Caco-2 (cell line): ENCODE measurements at regions not wholly inside any gene's neighbourhood (a gene's known extent, or its start where the extent isn't known, plus 50 kb on each side); places are given as distances from the start of the nearest gene placed in this dataset.

Experiments
- BruUV-seq: library from RNA; stranded (reverse); fragments of 400-500 nt; replicated peaks from 2 replicates; lab custom pipeline; 2021; lab: Mats Ljungman, UMichigan
- CTCF ChIA-PET: fragments of 300-600 bp; sonication (Branson Sonifier 250); formaldehyde crosslinking; loops from one replicate; lab custom pipeline; 2022; ENCODE audit warnings: antibody characterized with exemption; lab: Charles Lee
- POLR2A ChIA-PET: fragments of 300-600 bp; sonication (Branson Sonifier 250); formaldehyde crosslinking; loops from one replicate; lab custom pipeline; 2022; ENCODE audit warnings: antibody characterized with exemption; lab: Charles Lee
- DNase-seq, 2 experiments: peaks; one replicate each; pipeline versions ENCODE4 v3.0.0 to v3.0.0-alpha.2; 2020 to 2022
- H3K27me3 ChIP-seq: replicated peaks from 2 replicates; pipeline ENCODE4 v1.6.0; 2011; ENCODE audit warnings: low read length; ENCODE audit not compliant: control insufficient read depth, insufficient read depth
- H3K36me3 ChIP-seq: 2 replicates; pipeline ENCODE4 v1.5.1; 2011; ENCODE audit warnings: low read length; ENCODE audit not compliant: control insufficient read depth, insufficient read depth
- H3K4me1 ChIP-seq: fragments of 250-450 bp; sonication (Bioruptor Pico); 2 replicates; pipeline ENCODE4 v1.5.1; 2020; ENCODE audit warnings: mild to moderate bottlenecking
- H3K4me3 ChIP-seq: 2 replicates; pipeline ENCODE4 v1.5.1; 2011; ENCODE audit warnings: low read depth, mild to moderate bottlenecking, control low read depth, low read length
- H3K9me3 ChIP-seq: fragments of 250-450 bp; sonication (Bioruptor Pico); 2 replicates; pipeline ENCODE4 v1.5.1; 2020; ENCODE audit warnings: mild to moderate bottlenecking, moderate library complexity
- H3K27ac Mint-ChIP-seq: one replicate; pipeline ENCODE4 v1.8.0; 2022; ENCODE audit warnings: mixed read lengths; ENCODE audit not compliant: unreplicated experiment
- H3K27me3 Mint-ChIP-seq: one replicate; pipeline ENCODE4 v1.8.0; 2022; ENCODE audit warnings: mixed read lengths; ENCODE audit not compliant: insufficient read depth, unreplicated experiment
- H3K36me3 Mint-ChIP-seq: one replicate; pipeline ENCODE4 v1.8.0; 2022; ENCODE audit warnings: mild to moderate bottlenecking, mixed read lengths; ENCODE audit not compliant: insufficient read depth, unreplicated experiment
- H3K4me1 Mint-ChIP-seq: one replicate; pipeline ENCODE4 v1.8.0; 2022; ENCODE audit warnings: low read depth, mixed read lengths; ENCODE audit not compliant: unreplicated experiment
- H3K4me3 Mint-ChIP-seq: one replicate; pipeline ENCODE4 v1.8.0; 2022; ENCODE audit warnings: mild to moderate bottlenecking, moderate library complexity, mixed read lengths; ENCODE audit not compliant: unreplicated experiment
- H3K9me3 Mint-ChIP-seq: one replicate; pipeline ENCODE4 v1.8.0; 2022; ENCODE audit warnings: mixed read lengths; ENCODE audit not compliant: unreplicated experiment
- intact Hi-C: fragments of 100-400 bp; cut with micrococcal nuclease; formaldehyde crosslinking; loops from one replicate; pipeline ENCODE4 v1.10.0; 2022; ENCODE audit not compliant: unreplicated experiment
- TF ChIP-seq, protein P1 (sequence below), 2 experiments: fragments of 200-600 bp in 1 of 2; IDR thresholded peaks; 1 replicate in 1 of 2; 2 replicates in 1 of 2; pipeline versions ENCODE4 v1.5.1 to v1.8.0; 2011 to 2022; ENCODE audit warnings: antibody characterized with exemption in 1 of 2, control low read depth in 1 of 2, inconsistent platforms in 1 of 2, low read depth in 1 of 2, low read length in 1 of 2, mild to moderate bottlenecking in 1 of 2, moderate library complexity in 1 of 2; ENCODE audit not compliant: insufficient read depth in 1 of 2, severe bottlenecking in 1 of 2, unreplicated experiment in 1 of 2

DNA sequence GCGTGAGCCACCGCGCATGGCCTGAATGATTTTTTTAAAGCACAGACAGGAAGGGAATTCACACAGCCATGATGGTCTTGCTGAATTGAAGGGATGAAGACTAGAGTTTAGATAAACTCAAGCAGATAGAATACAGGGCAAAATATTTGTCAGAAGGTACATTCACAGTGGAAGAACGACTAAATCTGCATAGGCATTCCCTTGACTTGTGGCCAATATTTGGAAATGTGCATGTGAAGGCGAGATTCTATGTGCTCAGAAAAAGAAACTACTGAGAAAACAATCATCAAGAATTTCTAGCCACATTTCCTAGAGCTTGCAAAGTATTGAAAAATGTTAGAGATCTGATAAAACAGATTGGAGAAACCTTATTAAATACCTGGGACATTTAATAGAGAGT, 1166.2 kb downstream of the DNAJB9 start:
- H3K36me3 ChIP-seq, result no peaks in the 10 kb centered on the region
- no peaks in the 10 kb centered on the region for H3K9me3 ChIP-seq
- CTCF ChIA-PET, result no interaction called here
- TF ChIP-seq, protein P1, sequence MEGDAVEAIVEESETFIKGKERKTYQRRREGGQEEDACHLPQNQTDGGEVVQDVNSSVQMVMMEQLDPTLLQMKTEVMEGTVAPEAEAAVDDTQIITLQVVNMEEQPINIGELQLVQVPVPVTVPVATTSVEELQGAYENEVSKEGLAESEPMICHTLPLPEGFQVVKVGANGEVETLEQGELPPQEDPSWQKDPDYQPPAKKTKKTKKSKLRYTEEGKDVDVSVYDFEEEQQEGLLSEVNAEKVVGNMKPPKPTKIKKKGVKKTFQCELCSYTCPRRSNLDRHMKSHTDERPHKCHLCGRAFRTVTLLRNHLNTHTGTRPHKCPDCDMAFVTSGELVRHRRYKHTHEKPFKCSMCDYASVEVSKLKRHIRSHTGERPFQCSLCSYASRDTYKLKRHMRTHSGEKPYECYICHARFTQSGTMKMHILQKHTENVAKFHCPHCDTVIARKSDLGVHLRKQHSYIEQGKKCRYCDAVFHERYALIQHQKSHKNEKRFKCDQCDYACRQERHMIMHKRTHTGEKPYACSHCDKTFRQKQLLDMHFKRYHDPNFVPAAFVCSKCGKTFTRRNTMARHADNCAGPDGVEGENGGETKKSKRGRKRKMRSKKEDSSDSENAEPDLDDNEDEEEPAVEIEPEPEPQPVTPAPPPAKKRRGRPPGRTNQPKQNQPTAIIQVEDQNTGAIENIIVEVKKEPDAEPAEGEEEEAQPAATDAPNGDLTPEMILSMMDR (IDR thresholded peaks at IDR 0.05; ENCODE audit: insufficient read depth in 1 of 2, low read depth in 1 of 2, low read length in 1 of 2, severe bottlenecking in 1 of 2, unreplicated experiment in 1 of 2), result no peak
- intact Hi-C loops, result no loop called here
- no peak overlapping the region for H3K4me3 ChIP-seq
- no peaks in the 10 kb centered on the region for H3K27me3 ChIP-seq
- H3K9me3 Mint-ChIP-seq, result no peaks in the 10 kb centered on the region
- POLR2A ChIA-PET, result no interaction called here
- H3K4me1 Mint-ChIP-seq, result no peaks in the 10 kb centered on the region
- BruUV-seq, result no TSS peak
- no peaks in the 10 kb centered on the region for H3K36me3 Mint-ChIP-seq
- H3K4me1 ChIP-seq, result no peaks in the 10 kb centered on the region
- DNase-seq, result no peak
- H3K4me3 Mint-ChIP-seq, result no peak overlapping the region
- H3K27ac Mint-ChIP-seq, result no peak overlapping the region
- peaks cover 3% of the 10 kb centered on the region for H3K27me3 Mint-ChIP-seq

DNA sequence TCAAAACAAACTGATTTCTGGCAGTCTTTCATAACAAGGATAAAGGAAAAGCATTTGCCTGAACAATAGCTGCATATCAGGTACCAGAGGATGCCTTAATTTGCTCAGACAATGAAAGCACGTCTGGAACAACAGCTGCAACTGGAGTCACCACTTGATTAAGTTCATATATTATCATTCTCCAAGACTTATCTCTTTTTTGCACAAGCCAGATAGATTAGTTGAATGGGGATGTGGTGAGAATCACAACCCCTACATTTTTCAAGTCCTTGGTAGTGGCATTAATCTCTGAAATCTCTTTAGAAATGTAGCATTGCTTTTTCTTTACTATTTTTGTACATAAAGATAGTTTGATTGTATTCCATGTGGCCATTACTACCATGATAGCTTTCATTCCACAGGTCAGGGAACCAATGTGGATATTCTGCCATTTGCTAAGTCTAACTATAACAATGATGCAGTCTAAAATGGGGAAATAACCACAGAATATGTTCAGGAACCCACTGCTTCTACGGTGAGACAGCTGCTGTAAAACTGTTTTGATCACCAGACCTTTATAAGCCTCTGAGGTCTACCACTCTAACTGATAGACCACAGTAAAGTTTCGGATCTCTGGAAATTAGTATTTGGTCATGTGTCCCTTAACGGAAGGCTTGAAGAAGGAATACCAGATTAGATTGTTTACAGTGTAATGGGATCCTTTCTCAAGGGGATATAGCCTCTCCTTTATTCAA, 1176.2 kb downstream of the DNAJB9 start:
- Histone ChIP-seq H3K9me3 (no peaks in the 10 kb centered on the region; the same call in 1 of the 2 replicates), H3K36me3 (no peaks in the 10 kb centered on the region), H3K27me3 (no peaks in the 10 kb centered on the region), H3K4me1 (no peaks in the 10 kb centered on the region), H3K4me3 (no peak overlapping the region)
- no peak overlapping the region for H3K4me3 Mint-ChIP-seq
- H3K27ac Mint-ChIP-seq, result no peak overlapping the region
- H3K36me3 Mint-ChIP-seq, result no peaks in the 10 kb centered on the region
- no peaks in the 10 kb centered on the region for H3K27me3 Mint-ChIP-seq
- TF ChIP-seq, protein P1 (IDR thresholded peaks at IDR 0.05; ENCODE audit: insufficient read depth in 1 of 2, low read depth in 1 of 2, low read length in 1 of 2, severe bottlenecking in 1 of 2, unreplicated experiment in 1 of 2), result no peak
- CTCF ChIA-PET, result no interaction called here
- intact Hi-C loops, result no loop called here
- BruUV-seq, result no TSS peak
- no peaks in the 10 kb centered on the region for H3K4me1 Mint-ChIP-seq
- DNase-seq, result no peak
- POLR2A ChIA-PET, result no interaction called here
- no peaks in the 10 kb centered on the region for H3K9me3 Mint-ChIP-seq

DNA sequence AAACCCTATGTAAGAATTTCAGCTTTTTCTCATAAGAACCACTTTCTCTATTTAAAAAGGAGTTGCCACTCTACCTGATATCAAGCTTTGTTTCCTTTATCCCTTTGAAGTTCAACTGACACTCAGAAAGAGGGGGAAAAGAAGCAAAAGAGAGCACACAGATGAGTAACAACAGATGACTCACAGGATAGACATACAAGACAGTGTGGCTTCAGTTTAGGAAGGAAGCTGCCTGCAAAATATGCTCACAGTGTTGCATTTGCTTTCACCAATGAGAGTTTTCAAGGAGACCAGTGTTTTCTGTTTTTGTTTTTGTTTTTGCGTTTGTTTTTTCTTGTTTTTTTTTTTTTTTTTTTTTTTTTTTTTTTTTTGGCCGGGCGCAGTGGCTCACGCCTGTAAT, 1181.6 kb downstream of the DNAJB9 start:
- Mint-ChIP-seq H3K27ac (no peak overlapping the region), H3K4me3 (no peak overlapping the region), H3K27me3 (no peaks in the 10 kb centered on the region), H3K36me3 (no peaks in the 10 kb centered on the region), H3K9me3 (no peaks in the 10 kb centered on the region), H3K4me1 (no peaks in the 10 kb centered on the region)
- TF ChIP-seq, protein P1 (IDR thresholded peaks at IDR 0.05; ENCODE audit: insufficient read depth in 1 of 2, low read depth in 1 of 2, low read length in 1 of 2, severe bottlenecking in 1 of 2, unreplicated experiment in 1 of 2), result no peak
- ChIA-PET CTCF (interaction anchor here (0.7 kb wide), 1 partner anchor 10 kb away, joined by 4 read pairs; no protein-coding TSS in a partner anchor), POLR2A (no interaction called here)
- Histone ChIP-seq H3K36me3 (no peaks in the 10 kb centered on the region), H3K9me3 (no peaks in the 10 kb centered on the region; the same call in 1 of the 2 replicates), H3K27me3 (no peaks in the 10 kb centered on the region), H3K4me3 (no peak overlapping the region), H3K4me1 (no peaks in the 10 kb centered on the region)
- BruUV-seq, result no TSS peak
- intact Hi-C loops, result no loop called here
- DNase-seq, result no peak
